ENCODE measurements at regions not wholly inside any gene's neighbourhood (a gene's known extent, or its start where the extent isn't known, plus 50 kb on each side); places are given as distances from the start of the nearest gene placed in this dataset.
A peak's percentile ranks its signal among the peaks of the same experiment; 100 is the strongest.
"Not testable (repeated sequence)": the region's sequence is repeated elsewhere in the genome, so short reads cannot be mapped to it uniquely, and the experiment has no call there.

DNA sequence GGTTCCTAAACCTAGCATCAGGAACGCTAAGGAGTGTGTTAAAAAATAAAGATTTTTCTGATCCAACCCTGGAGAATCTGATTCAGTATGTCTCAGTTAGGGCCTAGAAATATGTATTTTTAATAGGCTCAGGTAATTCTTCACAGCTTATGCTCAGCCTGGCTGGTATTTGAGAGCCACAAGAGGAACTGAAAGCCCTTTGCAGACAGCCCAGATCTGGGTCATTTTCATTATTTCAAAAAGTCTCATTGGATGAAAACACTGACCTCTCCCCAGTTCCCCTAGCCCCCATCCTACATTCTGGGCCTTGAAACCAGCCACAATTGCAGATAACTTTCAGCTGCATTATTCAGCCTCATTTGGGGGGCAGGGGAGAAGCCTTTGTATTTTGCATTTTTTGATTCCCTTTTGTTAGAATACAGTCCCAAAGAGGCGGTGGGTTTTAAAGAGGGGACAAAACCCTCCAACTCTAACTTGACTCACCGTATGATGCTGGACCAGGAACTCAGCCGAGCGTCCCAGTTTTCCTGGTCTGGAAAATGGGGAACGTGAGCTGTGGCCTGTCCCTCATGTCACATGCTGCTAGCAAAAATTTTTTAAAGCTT lies 66.0 kb upstream of the LARGE1 start:
- Histone ChIP-seq H3K27me3 (replicated peaks; ENCODE audit: control insufficient read depth, insufficient read depth, low read length) (no peaks in the 10 kb centered on the region; the same call in 1 of the 2 replicates), H3K36me3 (ENCODE audit: control insufficient read depth, insufficient read depth, low read length) (no peaks in the 10 kb centered on the region), H3K4me3 (replicated peaks; ENCODE audit: low read depth, low read length) (no peak overlapping the region)
- DNase-seq (ENCODE audit: extremely low read depth, insufficient read length), result peak; percentile 10
- TF ChIP-seq, protein P1, sequence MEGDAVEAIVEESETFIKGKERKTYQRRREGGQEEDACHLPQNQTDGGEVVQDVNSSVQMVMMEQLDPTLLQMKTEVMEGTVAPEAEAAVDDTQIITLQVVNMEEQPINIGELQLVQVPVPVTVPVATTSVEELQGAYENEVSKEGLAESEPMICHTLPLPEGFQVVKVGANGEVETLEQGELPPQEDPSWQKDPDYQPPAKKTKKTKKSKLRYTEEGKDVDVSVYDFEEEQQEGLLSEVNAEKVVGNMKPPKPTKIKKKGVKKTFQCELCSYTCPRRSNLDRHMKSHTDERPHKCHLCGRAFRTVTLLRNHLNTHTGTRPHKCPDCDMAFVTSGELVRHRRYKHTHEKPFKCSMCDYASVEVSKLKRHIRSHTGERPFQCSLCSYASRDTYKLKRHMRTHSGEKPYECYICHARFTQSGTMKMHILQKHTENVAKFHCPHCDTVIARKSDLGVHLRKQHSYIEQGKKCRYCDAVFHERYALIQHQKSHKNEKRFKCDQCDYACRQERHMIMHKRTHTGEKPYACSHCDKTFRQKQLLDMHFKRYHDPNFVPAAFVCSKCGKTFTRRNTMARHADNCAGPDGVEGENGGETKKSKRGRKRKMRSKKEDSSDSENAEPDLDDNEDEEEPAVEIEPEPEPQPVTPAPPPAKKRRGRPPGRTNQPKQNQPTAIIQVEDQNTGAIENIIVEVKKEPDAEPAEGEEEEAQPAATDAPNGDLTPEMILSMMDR (IDR thresholded peaks at IDR 0.05; ENCODE audit: insufficient read depth, low read length, poor library complexity, severe bottlenecking), result no peak

DNA sequence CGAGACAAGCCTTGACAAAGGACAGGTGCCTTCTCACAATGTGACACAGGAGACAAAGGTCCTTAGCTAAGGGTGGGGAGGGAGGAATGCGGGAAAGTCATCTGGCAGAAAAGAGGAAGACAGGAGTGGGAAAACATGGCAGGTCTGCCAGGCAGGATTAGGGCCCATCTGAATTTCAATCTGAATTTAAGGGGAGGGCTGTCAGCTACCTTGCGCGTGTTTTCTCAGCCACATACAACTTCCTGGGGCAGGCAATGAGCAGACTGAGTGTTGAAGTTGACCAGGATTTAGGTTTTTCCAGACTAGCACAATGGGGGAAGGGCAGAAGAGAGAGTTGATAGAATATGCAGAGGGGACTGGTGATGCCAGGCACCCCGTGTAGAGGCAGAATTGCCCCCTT lies 66.7 kb upstream of the LARGE1 start:
- TF ChIP-seq, protein P1 (IDR thresholded peaks at IDR 0.05; ENCODE audit: insufficient read depth, low read length, poor library complexity, severe bottlenecking), result no peak
- no peak overlapping the region for H3K4me3 ChIP-seq (replicated peaks; ENCODE audit: low read depth, low read length)

DNA sequence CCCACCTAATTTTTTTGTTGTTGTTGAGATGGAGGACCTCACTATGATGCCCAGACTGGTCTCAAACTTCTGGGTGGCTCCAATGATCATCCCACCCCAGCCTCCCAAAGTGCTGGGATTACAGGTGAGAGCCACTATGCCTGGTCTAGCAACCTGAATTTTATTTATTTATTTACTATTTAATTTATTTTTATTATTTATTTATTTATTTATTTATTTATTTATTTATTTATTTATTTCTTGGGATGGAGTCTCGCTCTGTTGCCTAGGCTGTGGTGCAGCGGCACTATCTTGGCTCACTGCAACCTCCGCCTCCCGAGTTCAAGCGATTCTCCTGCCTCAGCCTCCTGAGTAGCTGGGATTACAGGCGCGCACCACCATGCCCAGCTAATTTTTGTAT lies 69.0 kb upstream of the LARGE1 start:
- H3K27me3 ChIP-seq (replicated peaks; ENCODE audit: control insufficient read depth, insufficient read depth, low read length); H3K4me3 ChIP-seq (replicated peaks; ENCODE audit: low read depth, low read length); DNase-seq (ENCODE audit: extremely low read depth, insufficient read length); H3K36me3 ChIP-seq (ENCODE audit: control insufficient read depth, insufficient read depth, low read length): not testable (repeated sequence)

More for the DNA sequence above, 66.7 kb upstream of the LARGE1 start:
- Histone ChIP-seq H3K27me3 (replicated peaks; ENCODE audit: control insufficient read depth, insufficient read depth, low read length) (no peaks in the 10 kb centered on the region; the same call in 1 of the 2 replicates), H3K36me3 (ENCODE audit: control insufficient read depth, insufficient read depth, low read length) (no peaks in the 10 kb centered on the region)
- no peak for DNase-seq (ENCODE audit: extremely low read depth, insufficient read length)

- Histone ChIP-seq H3K4me3 (replicated peaks; ENCODE audit: low read depth, low read length) (no peak overlapping the region), H3K36me3 (ENCODE audit: control insufficient read depth, insufficient read depth, low read length) (no peaks in the 10 kb centered on the region), H3K27me3 (replicated peaks; ENCODE audit: control insufficient read depth, insufficient read depth, low read length) (no peaks in the 10 kb centered on the region)
- TF ChIP-seq, protein P1 (IDR thresholded peaks at IDR 0.05; ENCODE audit: insufficient read depth, low read length, poor library complexity, severe bottlenecking), result no peak
- no peak for DNase-seq (ENCODE audit: extremely low read depth, insufficient read length)
Measured at GRCh38 chr22:33991620-33992019, 71.3 kb upstream of the LARGE1 start.

- TF ChIP-seq, protein P1 (IDR thresholded peaks at IDR 0.05; ENCODE audit: insufficient read depth, low read length, poor library complexity, severe bottlenecking), result no peak
- no peaks in the 10 kb centered on the region for H3K27me3 ChIP-seq (replicated peaks; ENCODE audit: control insufficient read depth, insufficient read depth, low read length)
- DNase-seq (ENCODE audit: extremely low read depth, insufficient read length), result no peak
- H3K36me3 ChIP-seq (ENCODE audit: control insufficient read depth, insufficient read depth, low read length), result no peaks in the 10 kb centered on the region
- no peak overlapping the region for H3K4me3 ChIP-seq (replicated peaks; ENCODE audit: low read depth, low read length)
Measured at GRCh38 chr22:33996824-33997223, 76.5 kb upstream of the LARGE1 start.

DNA sequence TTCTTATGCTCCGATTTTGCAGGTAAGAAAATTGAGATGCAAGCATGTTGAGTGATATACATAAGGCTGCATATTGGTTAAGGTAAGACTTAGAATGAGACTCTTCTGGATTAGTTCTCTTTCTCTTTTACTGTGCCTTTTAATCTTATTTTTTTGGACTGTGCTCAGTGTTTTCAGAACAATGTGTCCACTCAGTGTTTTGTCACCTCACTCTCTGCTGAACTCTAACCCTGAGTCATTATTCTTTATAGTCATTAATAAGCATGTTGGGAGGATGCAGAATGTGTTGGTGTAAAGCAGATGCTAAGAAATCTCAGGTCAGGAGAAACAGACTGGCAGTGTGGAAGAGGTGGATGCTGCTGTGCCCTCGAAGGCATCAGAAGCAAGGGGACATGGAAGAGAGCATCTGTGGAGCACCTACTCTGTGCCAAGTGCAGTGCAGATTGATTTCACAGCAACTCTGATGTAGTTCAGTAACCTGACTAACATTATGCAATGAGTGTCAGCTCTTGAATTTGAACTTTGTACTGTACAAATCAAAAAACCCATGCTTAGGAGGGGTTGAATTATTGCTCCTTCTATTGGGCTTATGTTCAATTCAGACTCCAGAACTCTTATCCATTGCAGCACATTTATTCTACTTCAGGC lies 80.7 kb upstream of the LARGE1 start:
- no peaks in the 10 kb centered on the region for H3K36me3 ChIP-seq (ENCODE audit: control insufficient read depth, insufficient read depth, low read length)
- TF ChIP-seq, protein P1 (IDR thresholded peaks at IDR 0.05; ENCODE audit: insufficient read depth, low read length, poor library complexity, severe bottlenecking), result no peak
- H3K4me3 ChIP-seq (replicated peaks; ENCODE audit: low read depth, low read length), result no peak overlapping the region
- DNase-seq (ENCODE audit: extremely low read depth, insufficient read length), result no peak
- H3K27me3 ChIP-seq (replicated peaks; ENCODE audit: control insufficient read depth, insufficient read depth, low read length), result no peaks in the 10 kb centered on the region

Data from GM06990 (cell line).